HepG2 (cell line): ENCODE measurements at regions not wholly inside any gene's neighbourhood (a gene's known extent, or its start where the extent isn't known, plus 50 kb on each side); places are given as distances from the start of the nearest gene placed in this dataset.

Experiments used
- ATAC-seq: fragments of 200-7000 bp; cut with Tn5 transposase; 3 replicates; pipeline ENCODE4 v1.9.1; 2020; ENCODE audit warnings: mild to moderate bottlenecking, moderate library complexity
- BruUV-seq: library from RNA; stranded (reverse); fragments of 400-500 nt; replicated peaks from 2 replicates; lab custom pipeline; 2021; lab: Mats Ljungman, UMichigan
- CTCF ChIA-PET: fragments of 300-600 bp; formaldehyde crosslinking; extraction: SDS; loops from one replicate; lab custom pipeline; 2021; ENCODE audit warnings: low total read pairs, inconsistent platforms, low intra/inter-chr PET ratio; lab: Yijun Ruan, JAX
- POLR2A ChIA-PET: fragments of 350-600 bp; sonication (Branson Sonifier 250); formaldehyde crosslinking; loops from one replicate; lab custom pipeline; 2020; ENCODE audit warnings: antibody characterized with exemption, inconsistent platforms; lab: Yijun Ruan, JAX
- DNase-seq: peaks from one replicate; pipeline ENCODE4 v3.0.0-alpha.2; 2015; ENCODE audit warnings: low spot score
- FAIRE-seq: peaks from 3 replicates; lab custom pipeline; 2011; peaks lifted over from hg19 to GRCh38; lab: Jason Lieb, UNC
- H2AFZ ChIP-seq: one replicate; pipeline ENCODE4 v1.6.1; 2011; ENCODE audit warnings: low read length, inconsistent platforms
- H3K27ac ChIP-seq: fragments of 300-600 bp; 3 replicates; pipeline ENCODE4 v1.8.0; 2011; ENCODE audit warnings: mixed run types, mild to moderate bottlenecking, mixed read lengths, low read length, inconsistent platforms; ENCODE audit not compliant: insufficient read depth; ENCODE audit errors: extremely low read length
- H3K27me3 ChIP-seq, 2 experiments: fragments of 200-600 bp in 1 of 2; 2 replicates in 1 of 2; 3 replicates in 1 of 2; pipeline versions ENCODE4 v1.6.0 to v1.8.0; 2011; ENCODE audit warnings: low read length in 2 of 2, mild to moderate bottlenecking in 2 of 2, moderate library complexity in 2 of 2, inconsistent platforms in 1 of 2; ENCODE audit not compliant: insufficient read depth in 2 of 2, control insufficient read depth in 1 of 2
- H3K36me3 ChIP-seq, 2 experiments: fragments of 200-600 bp in 1 of 2; replicated peaks in 1 of 2; 2 replicates in 1 of 2; 3 replicates in 1 of 2; pipeline versions ENCODE4 v1.5.1 to v1.8.0; 2011; ENCODE audit warnings: low read length in 2 of 2, inconsistent platforms in 1 of 2; ENCODE audit not compliant: insufficient read depth in 2 of 2, control insufficient read depth in 1 of 2
- H3K4me1 ChIP-seq: 2 replicates; pipeline ENCODE4 v1.5.1; 2012; ENCODE audit warnings: low read length, inconsistent platforms; ENCODE audit not compliant: insufficient read depth
- H3K4me2 ChIP-seq: 2 replicates; pipeline ENCODE4 v1.6.0; 2011; ENCODE audit warnings: low read depth, low read length, inconsistent platforms
- H3K4me3 ChIP-seq, 3 experiments: fragments of 200-600 bp in 1 of 3; sonication (generic), shearing (Covaris generic) in 1 of 3; replicated peaks in 1 of 3; 2 replicates each; pipeline ENCODE4 v1.5.1; 2011 to 2016; ENCODE audit warnings: low read length in 3 of 3, inconsistent platforms in 2 of 3, low read depth in 2 of 3, mild to moderate bottlenecking in 2 of 3, control low read depth in 1 of 3, mixed read lengths in 1 of 3; ENCODE audit not compliant: insufficient read depth in 1 of 3
- H3K79me2 ChIP-seq: one replicate; pipeline ENCODE4 v1.6.1; 2011; ENCODE audit warnings: low read length, inconsistent platforms; ENCODE audit not compliant: insufficient read depth
- H3K9ac ChIP-seq: 2 replicates; pipeline ENCODE4 v1.6.0; 2011; ENCODE audit warnings: mild to moderate bottlenecking, low read depth, low read length, inconsistent platforms; ENCODE audit not compliant: insufficient read depth
- H3K9me3 ChIP-seq: 2 replicates; pipeline ENCODE4 v1.5.1; 2012; ENCODE audit warnings: mild to moderate bottlenecking, low read length
- H4K20me1 ChIP-seq: 2 replicates; pipeline ENCODE4 v1.6.0; 2011; ENCODE audit warnings: inconsistent platforms, mild to moderate bottlenecking, low read length, moderate library complexity; ENCODE audit not compliant: insufficient read depth
- E2F5 ChIP-seq: sonication (generic); formaldehyde crosslinking; conservative IDR thresholded peaks from 2 replicates; pipeline ENCODE4 v1.4.0; 2020; ENCODE audit warnings: missing genetic modification reagents
- HNRNPH1 ChIP-seq: fragments of 200-400 bp; formaldehyde crosslinking; optimal IDR thresholded peaks from 2 replicates; pipeline ENCODE3; 2017; ENCODE audit warnings: mild to moderate bottlenecking, low read depth, low read length
- KDM1A ChIP-seq: IDR thresholded peaks from 2 replicates; pipeline ENCODE4 v1.6.1; 2016; ENCODE audit warnings: missing compliant biosample characterization
- MAX ChIP-seq: IDR thresholded peaks from 2 replicates; pipeline ENCODE4 v1.6.1; 2012; ENCODE audit warnings: inconsistent platforms
- NONO ChIP-seq, 2 experiments: fragments of 450-650 bp in 1 of 2; sonication (generic) in 1 of 2; formaldehyde crosslinking in 1 of 2; IDR thresholded peaks in 1 of 2; conservative IDR thresholded peaks in 1 of 2; 2 replicates each; pipeline versions ENCODE4 v1.6.1 to v1.8.0; 2017 to 2022; ENCODE audit warnings: mild to moderate bottlenecking in 1 of 2, missing genetic modification reagents in 1 of 2, moderate library complexity in 1 of 2
- PCBP2 ChIP-seq: fragments of 200-400 bp; formaldehyde crosslinking; optimal IDR thresholded peaks from 2 replicates; pipeline ENCODE3; 2018; ENCODE audit warnings: low read length, low read depth; ENCODE audit not compliant: poor library complexity, severe bottlenecking
- RELA ChIP-seq: sonication (generic); formaldehyde crosslinking; IDR thresholded peaks from 2 replicates; pipeline ENCODE4 v1.4.0; 2020; ENCODE audit warnings: missing genetic modification reagents
- TBP ChIP-seq: sonication (generic); formaldehyde crosslinking; IDR thresholded peaks from 2 replicates; pipeline ENCODE4 v1.5.0; 2020; ENCODE audit warnings: missing genetic modification reagents
- TCF7L2 ChIP-seq: IDR thresholded peaks from 2 replicates; pipeline ENCODE4 v1.6.1; 2011; ENCODE audit warnings: mild to moderate bottlenecking, low read depth, low read length, moderate library complexity
- TP53 ChIP-seq: sonication (generic); formaldehyde crosslinking; conservative IDR thresholded peaks from 2 replicates; pipeline ENCODE4 v1.4.0; 2020; ENCODE audit warnings: missing genetic modification reagents
- ZNF253 ChIP-seq: sonication (generic); formaldehyde crosslinking; IDR thresholded peaks from 2 replicates; pipeline ENCODE4 v1.8.0; 2022; ENCODE audit warnings: mild to moderate bottlenecking, missing genetic modification reagents, borderline replicate concordance
- ZNF468 ChIP-seq: sonication (generic); formaldehyde crosslinking; IDR thresholded peaks from 2 replicates; pipeline ENCODE4 v1.8.0; 2022; ENCODE audit warnings: mild to moderate bottlenecking, moderate library complexity, missing genetic modification reagents
- ZNF710 ChIP-seq: sonication (generic); formaldehyde crosslinking; IDR thresholded peaks from 2 replicates; pipeline ENCODE4 v1.5.0; 2020; ENCODE audit warnings: mild to moderate bottlenecking, missing genetic modification reagents, borderline replicate concordance
- ZNF772 ChIP-seq: sonication (generic); formaldehyde crosslinking; IDR thresholded peaks from 2 replicates; pipeline ENCODE4 v1.5.0; 2020; ENCODE audit warnings: mild to moderate bottlenecking, missing genetic modification reagents
- WGBS: methylation state at CpG from one replicate; pipeline ENCODE4 v1.1.6; 2017; ENCODE audit warnings: low lambda C conversion rate; 5-methylcytosine and 5-hydroxymethylcytosine counted together
- in situ Hi-C: cut with HindIII; loops from 2 replicates; pipeline ENCODE4 v1.10.0; 2017; ENCODE audit warnings: low pct_unique_long_range_greater_than_20kb; ENCODE audit not compliant: extremely low pct_ligation_motif_present
- intact Hi-C: fragments of 100-400 bp; cut with micrococcal nuclease; formaldehyde crosslinking; loops from one replicate; pipeline ENCODE4 v1.10.0; 2022; ENCODE audit not compliant: unreplicated experiment

GRCh38 chr10:4646547-4646946, 179.5 kb upstream of the AKR1E2 start:
- BruUV-seq, result no TSS peak
- no peak overlapping the region for H3K27ac ChIP-seq
- FAIRE-seq, result no peak
- H3K4me3 ChIP-seq, result no peak overlapping the region
- no peak overlapping the region for H3K4me2 ChIP-seq
- H4K20me1 ChIP-seq, result no peaks in the 10 kb centered on the region
- H3K27me3 ChIP-seq, result peaks cover 0 to 4% of the 10 kb centered on the region in 2 experiments; a peak in 1 of 5 replicates
- H3K9me3 ChIP-seq, result no peaks in the 10 kb centered on the region
- H3K4me1 ChIP-seq, result no peaks in the 10 kb centered on the region
- in situ Hi-C loops (no loop called here), intact Hi-C loops (no loop called here)
- under 1% methylated on average over 3 of the region's 3 CpGs for WGBS
- POLR2A ChIA-PET, result no interaction called here
- H3K36me3 ChIP-seq, result no peaks in the 10 kb centered on the region
- no peaks in the 10 kb centered on the region for H3K79me2 ChIP-seq
- no peak for DNase-seq
- CTCF ChIA-PET, result no interaction called here
- no peak overlapping the region for H2AFZ ChIP-seq
- no peak overlapping the region for H3K9ac ChIP-seq
- ATAC-seq, result no peak
- TF ChIP-seq HNRNPH1, result no peak
- TF ChIP-seq E2F5 (CRISPR knock-in tag), result no peak
- TF ChIP-seq TBP (CRISPR knock-in tag), result no peak
- no peak for TF ChIP-seq PCBP2
- TF ChIP-seq TP53 (CRISPR knock-in tag), result no peak
- no peak for TF ChIP-seq ZNF772 (CRISPR knock-in tag)
- TF ChIP-seq KDM1A, result no peak
- no peak for TF ChIP-seq ZNF468
- no peak for TF ChIP-seq TCF7L2
- TF ChIP-seq, all 625 proteins: peak for 0

GRCh38 chr10:4645836-4646235, 180.2 kb upstream of the AKR1E2 start:
- WGBS, result 0% methylated on average over 2 of the region's 2 CpGs
- TF ChIP-seq NONO (IDR thresholded peaks at IDR 0.05) (no peak), NONO (CRISPR knock-in tag; conservative IDR thresholded peaks at IDR 0.05) (no peak), ZNF710 (no peak), ZNF253 (CRISPR knock-in tag) (no peak), MAX (no peak), RELA (no peak)
- ATAC-seq, result no peak
- intact Hi-C loops (no loop called here), in situ Hi-C loops (no loop called here)
- Histone ChIP-seq H2AFZ (no peak overlapping the region), H3K4me3 (no peak overlapping the region), H3K4me2 (no peak overlapping the region), H3K9me3 (no peaks in the 10 kb centered on the region), H3K9ac (no peak overlapping the region), H3K27ac (no peak overlapping the region), H3K27me3 (peaks cover 0 to 4% of the 10 kb centered on the region in 2 experiments; a peak in 1 of 5 replicates), H3K4me1 (no peaks in the 10 kb centered on the region), H3K36me3 (no peaks in the 10 kb centered on the region), H4K20me1 (no peaks in the 10 kb centered on the region), H3K79me2 (no peaks in the 10 kb centered on the region)
- FAIRE-seq, result no peak
- DNase-seq, result no peak
- BruUV-seq, result no TSS peak
- CTCF ChIA-PET, result no interaction called here
- POLR2A ChIA-PET, result no interaction called here
